IMR-90 (cell line): ENCODE measurements at regions not wholly inside any gene's neighbourhood (a gene's known extent, or its start where the extent isn't known, plus 50 kb on each side); places are given as distances from the start of the nearest gene placed in this dataset.

ENCODE experiments used
- ATAC-seq: fragments of 200-7000 bp; cut with Tn5 transposase; 2 replicates; pipeline ENCODE4 v1.9.1; 2020; ENCODE audit warnings: low read depth, mild to moderate bottlenecking, moderate library complexity
- BruUV-seq: library from RNA; stranded (reverse); fragments of 400-500 nt; replicated peaks from 2 replicates; lab custom pipeline; 2021; lab: Mats Ljungman, UMichigan
- CTCF ChIA-PET: fragments of 300-600 bp; formaldehyde crosslinking; extraction: SDS; loops from one replicate; lab custom pipeline; 2021; ENCODE audit warnings: antibody characterized with exemption; lab: Yijun Ruan, JAX
- POLR2A ChIA-PET: fragments of 300-600 bp; sonication (Branson Sonifier 250); formaldehyde crosslinking; loops from one replicate; lab custom pipeline; 2022; ENCODE audit warnings: antibody characterized with exemption; ENCODE audit not compliant: unreplicated experiment; lab: Charles Lee
- DNase-seq: peaks from one replicate; pipeline ENCODE4 v3.0.0; 2013
- H2AFZ ChIP-seq: replicated peaks from 2 replicates; pipeline ENCODE3; 2013; ENCODE audit warnings: low read length, mild to moderate bottlenecking; ENCODE audit not compliant: poor library complexity
- H2AK5ac ChIP-seq: 2 replicates; pipeline ENCODE4 v1.6.1; 2013; ENCODE audit warnings: low read depth, low read length, inconsistent platforms
- H2AK9ac ChIP-seq: replicated peaks from 2 replicates; pipeline ENCODE3; 2013; ENCODE audit warnings: mild to moderate bottlenecking, low read depth, low read length, moderate library complexity; ENCODE audit not compliant: poor library complexity
- H2BK120ac ChIP-seq: 2 replicates; pipeline ENCODE4 v1.6.1; 2013; ENCODE audit warnings: low read depth, low read length, inconsistent platforms
- H2BK15ac ChIP-seq: 3 replicates; pipeline ENCODE4 v1.6.1; 2013; ENCODE audit warnings: low read depth, low read length, inconsistent platforms
- H2BK20ac ChIP-seq: 2 replicates; pipeline ENCODE4 v1.6.1; 2013; ENCODE audit warnings: low read depth, mild to moderate bottlenecking, inconsistent platforms, low read length, moderate library complexity
- H2BK5ac ChIP-seq: 2 replicates; pipeline ENCODE4 v1.6.1; 2013; ENCODE audit warnings: mild to moderate bottlenecking, low read depth, low read length, inconsistent platforms; ENCODE audit not compliant: poor library complexity, severe bottlenecking
- H3K14ac ChIP-seq: replicated peaks from 2 replicates; pipeline ENCODE4 v1.6.1; 2013; ENCODE audit warnings: low read depth, low read length, inconsistent platforms
- H3K18ac ChIP-seq: 2 replicates; pipeline ENCODE4 v1.6.1; 2013; ENCODE audit warnings: low read depth, low read length, control low read depth
- H3K23ac ChIP-seq: 2 replicates; pipeline ENCODE4 v1.6.1; 2013; ENCODE audit warnings: low read depth, low read length, inconsistent platforms
- H3K27ac ChIP-seq: 2 replicates; pipeline ENCODE4 v1.5.1; 2013; ENCODE audit warnings: mild to moderate bottlenecking, control low read depth, low read length; ENCODE audit not compliant: insufficient read depth
- H3K27me3 ChIP-seq: 2 replicates; pipeline ENCODE4 v1.6.1; 2013; ENCODE audit warnings: low read length; ENCODE audit not compliant: control insufficient read depth, insufficient read depth
- H3K36me3 ChIP-seq: 2 replicates; pipeline ENCODE4 v1.6.1; 2013; ENCODE audit warnings: low read length, mixed read lengths; ENCODE audit not compliant: control insufficient read depth, insufficient read depth
- H3K4ac ChIP-seq: 2 replicates; pipeline ENCODE4 v1.6.1; 2013; ENCODE audit warnings: low read depth, low read length, inconsistent platforms
- H3K4me1 ChIP-seq: 2 replicates; pipeline ENCODE4 v1.6.1; 2013; ENCODE audit warnings: low read length, mixed read lengths; ENCODE audit not compliant: control insufficient read depth, insufficient read depth
- H3K4me2 ChIP-seq: 2 replicates; pipeline ENCODE4 v1.6.1; 2013; ENCODE audit warnings: low read depth, mild to moderate bottlenecking, control low read depth, low read length, moderate library complexity
- H3K4me3 ChIP-seq: 2 replicates; pipeline ENCODE4 v1.5.1; 2013; ENCODE audit warnings: low read depth, mild to moderate bottlenecking, control low read depth, low read length, moderate library complexity; ENCODE audit not compliant: insufficient read depth
- H3K56ac ChIP-seq: 2 replicates; pipeline ENCODE4 v1.6.1; 2013; ENCODE audit warnings: low read length, inconsistent platforms; ENCODE audit not compliant: insufficient read depth; ENCODE audit errors: extremely low read depth
- H3K79me1 ChIP-seq, 2 experiments: 2 replicates each; pipeline ENCODE4 v1.6.1; 2013; ENCODE audit warnings: low read length in 2 of 2, inconsistent platforms in 1 of 2, low read depth in 1 of 2
- H3K9ac ChIP-seq: 2 replicates; pipeline ENCODE4 v1.6.1; 2013; ENCODE audit warnings: low read depth, low read length, control low read depth
- H3K9me1 ChIP-seq: 2 replicates; pipeline ENCODE4 v1.6.1; 2013; ENCODE audit warnings: low read length, inconsistent platforms; ENCODE audit not compliant: insufficient read depth
- H3K9me3 ChIP-seq: 2 replicates; pipeline ENCODE4 v1.6.1; 2013; ENCODE audit warnings: low read length; ENCODE audit not compliant: control insufficient read depth, insufficient read depth
- H4K20me1 ChIP-seq: 2 replicates; pipeline ENCODE4 v1.6.1; 2013; ENCODE audit warnings: low read length, inconsistent platforms; ENCODE audit not compliant: insufficient read depth
- H4K5ac ChIP-seq: 2 replicates; pipeline ENCODE4 v1.6.1; 2013; ENCODE audit warnings: mild to moderate bottlenecking, low read depth, low read length, control low read depth
- H4K8ac ChIP-seq, 2 experiments: 2 replicates each; pipeline ENCODE4 v1.6.1; 2013; ENCODE audit warnings: low read depth in 2 of 2, low read length in 2 of 2, control low read depth in 1 of 2, inconsistent platforms in 1 of 2
- H4K91ac ChIP-seq: 2 replicates; pipeline ENCODE4 v1.6.1; 2013; ENCODE audit warnings: low read depth, low read length, inconsistent platforms; ENCODE audit not compliant: insufficient read depth
- BHLHE40 ChIP-seq: fragments of 150-350 bp; IDR thresholded peaks from 2 replicates; pipeline ENCODE4 v1.6.1; 2016; ENCODE audit warnings: mild to moderate bottlenecking, low read depth, low read length
- CEBPB ChIP-seq: IDR thresholded peaks from 2 replicates; pipeline ENCODE4 v1.6.1; 2012; ENCODE audit warnings: low read depth, low read length, improper control_type of control experiment
- CHD1 ChIP-seq: IDR thresholded peaks from 2 replicates; pipeline ENCODE4 v1.6.1; 2012; ENCODE audit warnings: low read depth, low read length, improper control_type of control experiment
- MXI1 ChIP-seq: IDR thresholded peaks from 2 replicates; pipeline ENCODE4 v1.6.1; 2012; ENCODE audit warnings: low read depth, mild to moderate bottlenecking, low read length, moderate library complexity, borderline replicate concordance
- dilution Hi-C: fragments of 300-500 bp; cut with HindIII; formaldehyde crosslinking; loops from one replicate; pipeline ENCODE4 v1.14.3; 2018; ENCODE audit warnings: low sequenced_read_pairs; ENCODE audit not compliant: unreplicated experiment
- in situ Hi-C: fragments of 300-500 bp; cut with MboI; formaldehyde crosslinking; loops from 3 replicates; pipeline ENCODE4 v1.14.3; 2019; ENCODE audit warnings: low sequenced_read_pairs, inconsistent platforms, mixed read lengths
- intact Hi-C: fragments of 100-400 bp; cut with micrococcal nuclease; formaldehyde crosslinking; loops from 2 replicates; pipeline ENCODE4 v1.10.0; 2022

DNA sequence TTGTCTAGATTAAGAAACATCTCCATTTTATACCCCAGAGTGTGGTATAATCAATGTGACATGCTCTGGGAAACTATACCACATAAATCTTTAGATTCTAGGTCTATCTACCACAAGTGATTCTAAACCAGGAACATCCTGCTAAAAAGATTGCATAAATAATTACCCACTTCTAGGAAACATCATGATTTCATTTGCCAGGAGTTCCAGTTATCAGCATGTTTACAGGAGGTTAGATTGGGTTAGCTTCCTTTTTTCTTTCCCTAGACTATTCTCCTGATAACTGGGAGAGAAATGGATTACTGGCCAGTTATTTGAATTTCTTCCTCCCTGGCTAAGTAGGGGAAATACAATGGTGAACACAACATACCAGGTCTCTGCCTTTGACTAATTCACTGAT, 230.3 kb upstream of the BOD1L1 start:
- dilution Hi-C loops (no loop called here), in situ Hi-C loops (no loop called here), intact Hi-C loops (no loop called here)
- Histone ChIP-seq H3K56ac (no peak overlapping the region), H3K18ac (no peak overlapping the region), H4K20me1 (no peaks in the 10 kb centered on the region), H3K4me3 (no peak overlapping the region), H3K9ac (no peak overlapping the region), H2AK5ac (no peak overlapping the region), H3K27me3 (no peaks in the 10 kb centered on the region), H3K9me3 (no peaks in the 10 kb centered on the region; the same call in 1 of the 2 replicates), H2AFZ (no peak overlapping the region), H2AK9ac (no peak overlapping the region), H2BK5ac (no peak overlapping the region), H3K14ac (no peak overlapping the region), H3K4me2 (no peak overlapping the region), H2BK20ac (no peak overlapping the region), H3K36me3 (no peaks in the 10 kb centered on the region), H3K4me1 (no peaks in the 10 kb centered on the region), H3K23ac (no peak overlapping the region), H2BK120ac (no peak overlapping the region), H3K4ac (no peak overlapping the region), H2BK15ac (no peak overlapping the region), H3K27ac (no peak overlapping the region), H4K5ac (no peak overlapping the region), H3K9me1 (no peaks in the 10 kb centered on the region), H4K8ac (no peak overlapping the region), H3K79me1 (no peaks in the 10 kb centered on the region), H4K91ac (no peak overlapping the region)
- DNase-seq (no peak), ATAC-seq (no peak)
- ChIA-PET POLR2A (no interaction called here), CTCF (interaction anchor here (1.2 kb wide), 1 partner anchor 18 kb away, joined by 3 read pairs; no protein-coding TSS in a partner anchor)
- BruUV-seq: no TSS peak
- no peak for TF ChIP-seq BHLHE40
- TF ChIP-seq MXI1: no peak
- TF ChIP-seq CHD1: no peak
- no peak for TF ChIP-seq CEBPB
